Endothelial cell (in vitro differentiated cells): ENCODE measurements at regions not wholly inside any gene's neighbourhood (a gene's known extent, or its start where the extent isn't known, plus 50 kb on each side); places are given as distances from the start of the nearest gene placed in this dataset.
"Not testable (repeated sequence)": the region's sequence is repeated elsewhere in the genome, so short reads cannot be mapped to it uniquely, and the experiment has no call there.

Experiments
- DNase-seq: peaks from one replicate; pipeline ENCODE4 v3.0.0; 2021; ENCODE audit warnings: low spot score
- H3K27ac Mint-ChIP-seq: one replicate; pipeline ENCODE4 v1.8.0; 2021; ENCODE audit warnings: mixed read lengths, inconsistent platforms; ENCODE audit not compliant: unreplicated experiment
- H3K27me3 Mint-ChIP-seq: one replicate; pipeline ENCODE4 v1.8.0; 2021; ENCODE audit warnings: mild to moderate bottlenecking, moderate library complexity, mixed read lengths, inconsistent platforms; ENCODE audit not compliant: unreplicated experiment
- H3K36me3 Mint-ChIP-seq: one replicate; pipeline ENCODE4 v1.8.0; 2021; ENCODE audit warnings: mild to moderate bottlenecking, low read depth, mixed read lengths, inconsistent platforms; ENCODE audit not compliant: unreplicated experiment
- H3K4me1 Mint-ChIP-seq: one replicate; pipeline ENCODE4 v1.8.0; 2021; ENCODE audit warnings: mild to moderate bottlenecking, mixed read lengths, inconsistent platforms; ENCODE audit not compliant: unreplicated experiment
- H3K4me3 Mint-ChIP-seq: one replicate; pipeline ENCODE4 v1.8.0; 2021; ENCODE audit warnings: mild to moderate bottlenecking, mixed read lengths, inconsistent platforms; ENCODE audit not compliant: unreplicated experiment
- H3K9me3 Mint-ChIP-seq: one replicate; pipeline ENCODE4 v1.8.0; 2021; ENCODE audit warnings: mixed read lengths, inconsistent platforms; ENCODE audit not compliant: unreplicated experiment
- TF ChIP-seq, protein P1 (sequence below): fragments of 200-600 bp; sonication (generic); IDR thresholded peaks from one replicate; pipeline ENCODE4 v1.5.0; 2021; ENCODE audit warnings: antibody characterized with exemption; ENCODE audit not compliant: unreplicated experiment

DNA sequence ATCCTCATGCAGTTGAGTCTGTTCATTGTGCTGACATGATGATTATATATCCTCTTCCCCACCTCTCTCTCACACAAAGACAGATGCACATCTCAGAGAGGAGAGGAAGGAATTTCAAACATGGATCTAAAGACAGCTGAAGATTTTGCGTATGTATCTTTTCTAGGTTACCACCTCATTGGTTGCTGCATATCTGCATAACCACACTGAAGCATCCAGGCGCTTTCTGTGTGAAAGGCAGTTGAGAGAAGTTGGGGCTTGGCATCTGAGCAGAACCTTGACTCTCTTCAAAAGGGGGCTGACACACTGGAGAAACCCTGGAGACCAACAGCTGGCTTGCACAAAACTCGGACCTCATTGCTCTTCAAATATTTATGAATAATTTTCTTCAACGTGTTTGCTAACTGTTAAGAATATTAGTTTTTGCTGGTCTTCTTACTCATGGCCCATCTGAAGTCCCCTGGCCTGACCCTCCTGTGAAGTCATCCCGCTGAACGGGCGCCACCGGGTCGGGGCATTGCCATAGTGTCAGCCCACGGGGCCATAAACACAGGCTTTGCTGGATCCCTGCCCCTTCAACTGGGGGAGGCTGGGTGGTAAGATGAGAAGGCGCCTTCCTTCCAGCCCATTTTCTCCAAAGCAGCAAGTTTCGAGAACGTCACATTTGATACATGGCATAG lies 593.2 kb upstream of the CLINT1 start:
- TF ChIP-seq, protein P1, sequence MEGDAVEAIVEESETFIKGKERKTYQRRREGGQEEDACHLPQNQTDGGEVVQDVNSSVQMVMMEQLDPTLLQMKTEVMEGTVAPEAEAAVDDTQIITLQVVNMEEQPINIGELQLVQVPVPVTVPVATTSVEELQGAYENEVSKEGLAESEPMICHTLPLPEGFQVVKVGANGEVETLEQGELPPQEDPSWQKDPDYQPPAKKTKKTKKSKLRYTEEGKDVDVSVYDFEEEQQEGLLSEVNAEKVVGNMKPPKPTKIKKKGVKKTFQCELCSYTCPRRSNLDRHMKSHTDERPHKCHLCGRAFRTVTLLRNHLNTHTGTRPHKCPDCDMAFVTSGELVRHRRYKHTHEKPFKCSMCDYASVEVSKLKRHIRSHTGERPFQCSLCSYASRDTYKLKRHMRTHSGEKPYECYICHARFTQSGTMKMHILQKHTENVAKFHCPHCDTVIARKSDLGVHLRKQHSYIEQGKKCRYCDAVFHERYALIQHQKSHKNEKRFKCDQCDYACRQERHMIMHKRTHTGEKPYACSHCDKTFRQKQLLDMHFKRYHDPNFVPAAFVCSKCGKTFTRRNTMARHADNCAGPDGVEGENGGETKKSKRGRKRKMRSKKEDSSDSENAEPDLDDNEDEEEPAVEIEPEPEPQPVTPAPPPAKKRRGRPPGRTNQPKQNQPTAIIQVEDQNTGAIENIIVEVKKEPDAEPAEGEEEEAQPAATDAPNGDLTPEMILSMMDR = no peak
- Mint-ChIP-seq H3K4me3 (no peak overlapping the region), H3K36me3 (no peaks in the 10 kb centered on the region), H3K9me3 (no peaks in the 10 kb centered on the region), H3K27ac (no peak overlapping the region), H3K4me1 (peaks cover 4% of the 10 kb centered on the region), H3K27me3 (no peaks in the 10 kb centered on the region)
- no peak for DNase-seq

DNA sequence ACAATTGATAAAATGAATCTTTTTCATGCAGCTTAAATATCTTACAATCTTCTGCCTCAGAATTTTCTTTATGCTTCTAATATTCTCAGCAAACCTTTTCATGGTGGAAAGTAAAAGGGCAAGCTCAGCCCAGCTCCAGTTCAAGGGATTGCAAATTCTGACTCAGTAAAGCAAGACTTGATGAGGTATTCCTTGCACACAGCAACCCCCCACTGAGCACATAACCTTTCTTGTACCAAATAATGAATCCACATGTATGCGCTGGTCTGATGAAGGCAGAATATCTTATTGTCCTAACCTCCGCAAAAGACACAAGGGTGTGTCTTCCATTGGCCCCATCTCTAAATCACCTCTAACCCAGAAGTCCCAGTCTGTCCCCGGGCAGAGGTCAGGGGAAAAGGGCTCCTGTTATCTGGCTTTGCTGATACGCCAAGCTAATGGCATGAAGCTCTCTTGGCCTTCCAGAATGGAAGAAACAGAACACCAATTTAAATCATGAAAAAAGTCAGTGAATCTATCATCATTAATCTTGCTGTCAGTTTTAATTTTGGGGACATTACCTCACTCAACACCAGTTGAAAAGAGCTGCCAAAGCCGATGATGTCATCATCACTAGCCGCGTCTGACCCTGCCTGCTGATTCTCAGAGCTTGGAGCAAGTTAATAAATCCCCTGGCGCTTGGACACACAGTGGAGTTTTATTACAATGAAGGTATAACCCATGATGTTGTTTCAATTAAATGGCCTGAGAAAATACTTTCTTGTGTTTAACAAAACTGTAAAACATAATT lies 592.5 kb upstream of the CLINT1 start:
- H3K4me1 Mint-ChIP-seq = peaks cover 4% of the 10 kb centered on the region
- TF ChIP-seq, protein P1 = no peak
- no peak for DNase-seq
- H3K27me3 Mint-ChIP-seq = no peaks in the 10 kb centered on the region
- no peak overlapping the region for H3K4me3 Mint-ChIP-seq
- H3K9me3 Mint-ChIP-seq = no peaks in the 10 kb centered on the region
- H3K27ac Mint-ChIP-seq = no peak overlapping the region
- no peaks in the 10 kb centered on the region for H3K36me3 Mint-ChIP-seq

DNA sequence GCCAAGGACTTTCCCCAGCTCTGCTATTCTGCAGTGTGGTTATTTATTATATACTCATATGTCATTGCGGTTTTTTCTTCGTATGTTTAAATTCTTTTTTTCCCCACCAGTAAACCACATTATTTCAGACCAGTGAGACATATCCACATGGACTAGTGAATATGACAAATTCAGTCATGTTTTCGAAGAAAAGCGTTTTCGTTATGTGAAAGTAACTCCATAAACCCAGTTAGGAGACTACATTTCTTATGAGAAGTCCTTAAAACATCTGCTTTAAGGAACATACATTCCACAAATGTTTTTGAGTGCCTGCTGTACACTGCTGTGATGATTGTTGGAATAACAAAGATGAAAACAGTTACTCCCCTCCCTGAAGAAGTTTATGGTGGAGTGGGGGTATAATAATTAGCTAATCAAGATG lies 591.8 kb upstream of the CLINT1 start:
- no peak overlapping the region for H3K27ac Mint-ChIP-seq

DNA sequence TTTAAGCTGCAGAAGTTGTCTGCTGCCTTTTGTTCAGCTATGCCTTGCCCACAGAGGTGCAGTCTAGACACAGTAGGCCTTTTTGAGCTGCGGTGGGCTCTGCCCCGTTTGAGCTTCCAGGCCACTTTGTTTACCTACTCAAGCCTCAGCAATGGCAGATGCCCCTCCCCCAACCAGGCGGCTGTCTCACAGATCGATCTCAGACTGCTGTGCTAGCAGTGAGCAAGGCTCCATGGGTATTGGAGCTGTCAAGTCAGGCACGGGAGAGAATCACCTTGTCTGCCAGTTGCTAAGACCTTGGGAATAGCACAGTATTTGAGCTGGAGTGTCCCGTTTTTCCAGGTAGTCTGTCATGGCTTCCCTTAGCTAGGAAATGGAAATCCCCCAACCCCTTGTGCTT lies 587.8 kb upstream of the CLINT1 start:
- H3K27me3 Mint-ChIP-seq, H3K27ac Mint-ChIP-seq, H3K4me3 Mint-ChIP-seq, DNase-seq, H3K4me1 Mint-ChIP-seq, H3K36me3 Mint-ChIP-seq, H3K9me3 Mint-ChIP-seq: not testable (repeated sequence)

More for the DNA sequence above, 591.8 kb upstream of the CLINT1 start:
- H3K4me1 Mint-ChIP-seq = peaks cover 4% of the 10 kb centered on the region
- H3K9me3 Mint-ChIP-seq = peaks cover 4% of the 10 kb centered on the region
- TF ChIP-seq, protein P1 = no peak
- H3K4me3 Mint-ChIP-seq = no peak overlapping the region
- no peaks in the 10 kb centered on the region for H3K27me3 Mint-ChIP-seq
- peaks cover 3% of the 10 kb centered on the region for H3K36me3 Mint-ChIP-seq
- no peak for DNase-seq

DNA sequence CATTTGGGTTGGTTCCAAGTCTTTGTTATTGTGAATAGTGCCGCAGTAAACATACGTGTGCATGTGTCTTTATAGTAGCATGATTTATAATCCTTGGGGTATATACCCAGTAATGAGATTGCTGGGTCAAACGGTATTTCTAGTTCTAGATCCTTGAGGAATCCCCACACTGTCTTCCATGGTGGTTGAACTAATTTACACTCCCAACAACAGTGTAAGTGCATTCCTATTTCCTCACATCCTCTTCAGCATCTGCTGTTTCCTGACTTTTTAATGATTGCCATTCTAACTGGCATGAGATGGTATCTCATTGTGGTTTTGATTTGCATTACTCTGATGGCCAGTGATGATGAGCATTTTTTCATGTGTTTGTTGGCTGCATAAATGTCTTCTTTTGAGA lies 580.3 kb upstream of the CLINT1 start:
- H3K27ac Mint-ChIP-seq, H3K9me3 Mint-ChIP-seq, H3K4me1 Mint-ChIP-seq, H3K36me3 Mint-ChIP-seq, H3K4me3 Mint-ChIP-seq, H3K27me3 Mint-ChIP-seq, DNase-seq: not testable (repeated sequence)
